Thoracic aorta (tissue), 2 donors: ENCODE measurements at regions not wholly inside any gene's neighbourhood (a gene's known extent, or its start where the extent isn't known, plus 50 kb on each side); places are given as distances from the start of the nearest gene placed in this dataset.

Source experiments
- ATAC-seq: fragments of 150-250 bp; one replicate; pipeline ENCODE4 v1.8.0; 2017; ENCODE audit warnings: low read depth; ENCODE audit not compliant: insufficient number of reproducible peaks, low FRiP score
- DNase-seq: peaks from one replicate; pipeline ENCODE4 v3.0.0-alpha.2; 2020; ENCODE audit warnings: low spot score
- H3K27ac ChIP-seq, 2 donors: fragments of 200-600 bp; sonication (generic); 1 replicate in 1 of 2; 2 replicates in 1 of 2; pipeline ENCODE4 v1.5.1; 2016; ENCODE audit warnings: mild to moderate bottlenecking in 2 of 2, moderate library complexity in 2 of 2
- H3K27me3 ChIP-seq: fragments of 200-600 bp; sonication (generic); replicated peaks from 2 replicates; pipeline ENCODE4 v1.6.0; 2016; ENCODE audit warnings: mild to moderate bottlenecking; ENCODE audit not compliant: insufficient read depth
- H3K36me3 ChIP-seq: fragments of 200-600 bp; sonication (generic); one replicate; pipeline ENCODE4 v1.5.1; 2016
- H3K4me1 ChIP-seq, 2 donors: fragments of 200-600 bp; sonication (generic); 1 replicate in 1 of 2; 2 replicates in 1 of 2; pipeline versions ENCODE4 v1.5.1 to v1.6.0; 2016; ENCODE audit warnings: low read depth in 2 of 2, mild to moderate bottlenecking in 1 of 2; ENCODE audit not compliant: control insufficient read depth in 1 of 2
- H3K4me3 ChIP-seq: fragments of 200-600 bp; sonication (generic); 2 replicates; pipeline ENCODE4 v1.5.1; 2016; ENCODE audit warnings: mild to moderate bottlenecking
- H3K9me3 ChIP-seq: fragments of 200-600 bp; sonication (generic); 2 replicates; pipeline ENCODE4 v1.5.1; 2016
- CTCF ChIP-seq: fragments of 200-600 bp; sonication (generic); IDR thresholded peaks from one replicate; pipeline ENCODE4 v1.5.1; 2019; ENCODE audit warnings: antibody characterized with exemption

GRCh38 chr14:87811246-87811645, 181.7 kb downstream of the GALC start:
- Histone ChIP-seq H3K36me3 (no peaks in the 10 kb centered on the region), H3K4me3 (no peak overlapping the region), H3K4me1 (no peaks in the 10 kb centered on the region), H3K9me3 (no peaks in the 10 kb centered on the region), H3K27me3 (no peaks in the 10 kb centered on the region), H3K27ac (no peak overlapping the region)
- TF ChIP-seq CTCF: no peak
- ATAC-seq (no peak), DNase-seq (no peak)

GRCh38 chr14:87810711-87811110, 182.3 kb downstream of the GALC start:
- H3K27me3 ChIP-seq: no peaks in the 10 kb centered on the region
- no peaks in the 10 kb centered on the region for H3K9me3 ChIP-seq
- no peaks in the 10 kb centered on the region for H3K36me3 ChIP-seq
- no peak overlapping the region for H3K27ac ChIP-seq
- H3K4me1 ChIP-seq: no peaks in the 10 kb centered on the region
- no peak for TF ChIP-seq CTCF
- DNase-seq (no peak), ATAC-seq (no peak)
- no peak overlapping the region for H3K4me3 ChIP-seq

- Histone ChIP-seq H3K27ac (no peak overlapping the region), H3K4me3 (no peak overlapping the region), H3K9me3 (no peaks in the 10 kb centered on the region), H3K27me3 (no peaks in the 10 kb centered on the region), H3K36me3 (no peaks in the 10 kb centered on the region), H3K4me1 (no peaks in the 10 kb centered on the region)
- no peak for TF ChIP-seq CTCF
- ATAC-seq: no peak
- no peak for DNase-seq
These were observed 183.7 kb downstream of the GALC start for GRCh38 chr14:87809261-87809660.

- no peaks in the 10 kb centered on the region for H3K27me3 ChIP-seq
- H3K4me1 ChIP-seq: no peaks in the 10 kb centered on the region
- ATAC-seq (no peak), DNase-seq (no peak)
- no peak overlapping the region for H3K27ac ChIP-seq
- no peaks in the 10 kb centered on the region for H3K36me3 ChIP-seq
- no peak overlapping the region for H3K4me3 ChIP-seq
- peak; percentile 13 for TF ChIP-seq CTCF
- no peaks in the 10 kb centered on the region for H3K9me3 ChIP-seq
These were observed 187.7 kb downstream of the GALC start for GRCh38 chr14:87805315-87805723.

GRCh38 chr14:87800216-87800615, 192.8 kb downstream of the GALC start:
- H3K36me3 ChIP-seq: no peaks in the 10 kb centered on the region
- H3K4me1 ChIP-seq: no peaks in the 10 kb centered on the region
- H3K4me3 ChIP-seq: no peak overlapping the region
- no peak overlapping the region for H3K27ac ChIP-seq
- H3K27me3 ChIP-seq: no peaks in the 10 kb centered on the region
- no peaks in the 10 kb centered on the region for H3K9me3 ChIP-seq
- DNase-seq (no peak), ATAC-seq (no peak)
- no peak for TF ChIP-seq CTCF
